GM19025 (cell line): ENCODE measurements at regions not wholly inside any gene's neighbourhood (a gene's known extent, or its start where the extent isn't known, plus 50 kb on each side); places are given as distances from the start of the nearest gene placed in this dataset.
"Not testable (repeated sequence)": the region's sequence is repeated elsewhere in the genome, so short reads cannot be mapped to it uniquely, and the experiment has no call there.

Source experiments
- ATAC-seq: cut with Tn5 transposase; IDR thresholded peaks from one replicate; pipeline ENCODE4 v1.9.1; 2021; ENCODE audit warnings: mild to moderate bottlenecking, low read depth, moderate library complexity; ENCODE audit not compliant: unreplicated experiment

DNA sequence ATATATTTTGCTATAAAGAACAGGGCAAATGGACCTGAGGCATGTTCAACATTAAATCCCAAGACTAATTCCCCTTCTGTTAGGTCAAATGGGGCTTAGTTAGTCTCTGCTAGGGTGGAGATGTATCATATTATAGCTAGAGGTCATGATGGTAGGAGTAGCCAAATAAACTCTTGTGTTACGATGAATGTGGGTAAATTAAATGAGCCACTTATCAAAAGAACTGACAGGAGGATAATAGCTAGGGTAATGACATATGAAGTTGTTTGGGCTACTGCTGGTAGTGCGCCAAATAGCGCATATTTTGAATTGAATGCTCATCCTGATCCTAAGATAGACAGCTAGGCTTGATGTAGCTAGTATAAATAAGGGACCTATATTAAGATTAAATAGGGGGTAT, 445.0 kb downstream of the GXYLT1 start:
- no peak for ATAC-seq

- ATAC-seq, result no peak
Observed at GRCh38 chr12:41697161-41697560, 447.5 kb downstream of the GXYLT1 start.

DNA sequence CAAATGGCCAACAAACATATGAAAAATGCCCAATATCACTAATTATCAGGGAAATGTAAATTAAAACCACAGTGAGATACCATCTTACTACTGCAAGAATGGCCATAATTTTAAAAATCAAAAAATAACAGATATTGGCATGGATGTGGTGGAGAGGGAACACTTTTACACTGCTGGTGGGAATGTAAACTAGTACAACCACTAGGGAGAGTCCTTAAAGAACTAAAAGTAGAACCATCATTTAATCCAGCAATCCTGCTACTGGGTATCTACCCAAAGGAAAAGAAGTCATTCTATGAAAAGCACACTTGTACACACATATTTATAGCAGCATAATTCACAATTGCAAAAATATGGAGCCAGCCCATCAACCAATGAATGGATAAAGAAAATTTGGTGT, 459.7 kb downstream of the GXYLT1 start:
- no peak for ATAC-seq

DNA sequence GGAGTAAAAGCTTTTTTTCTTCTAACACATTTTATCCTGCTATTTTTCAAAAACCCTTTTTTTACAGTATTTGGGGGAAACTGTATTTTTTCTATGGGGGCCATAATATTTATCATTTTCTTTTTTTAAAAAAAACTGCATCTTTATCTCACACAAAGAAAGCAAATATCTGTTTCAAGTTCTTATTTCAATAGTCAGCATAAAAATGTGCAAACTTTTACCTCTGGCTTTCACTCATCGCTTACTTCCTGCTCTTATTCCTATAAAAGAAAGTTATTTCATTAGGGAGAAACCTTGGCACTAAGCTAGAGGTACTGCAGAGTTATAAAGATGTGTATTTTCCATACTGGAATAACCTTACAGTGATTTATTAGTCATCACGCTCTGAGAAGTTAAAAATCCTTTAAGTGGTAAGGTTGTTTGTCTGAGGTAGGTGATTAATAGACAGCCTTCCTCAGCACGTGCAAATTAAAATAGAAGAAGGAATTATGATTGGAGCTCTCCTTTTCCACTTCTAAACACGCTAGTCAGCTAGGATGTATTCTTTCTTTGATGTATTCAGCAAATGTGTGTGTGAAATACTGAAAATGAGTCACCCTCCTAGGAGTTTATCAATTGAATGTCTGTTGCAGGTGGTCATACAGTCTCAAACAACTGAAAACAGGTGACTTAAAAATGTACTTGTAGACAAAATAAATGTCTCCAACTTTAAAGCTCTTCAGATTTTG, 461.0 kb downstream of the GXYLT1 start:
- no peak for ATAC-seq

- ATAC-seq, result peak; percentile 61
Observed at GRCh38 chr12:41683023-41683422, 461.7 kb downstream of the GXYLT1 start.

DNA sequence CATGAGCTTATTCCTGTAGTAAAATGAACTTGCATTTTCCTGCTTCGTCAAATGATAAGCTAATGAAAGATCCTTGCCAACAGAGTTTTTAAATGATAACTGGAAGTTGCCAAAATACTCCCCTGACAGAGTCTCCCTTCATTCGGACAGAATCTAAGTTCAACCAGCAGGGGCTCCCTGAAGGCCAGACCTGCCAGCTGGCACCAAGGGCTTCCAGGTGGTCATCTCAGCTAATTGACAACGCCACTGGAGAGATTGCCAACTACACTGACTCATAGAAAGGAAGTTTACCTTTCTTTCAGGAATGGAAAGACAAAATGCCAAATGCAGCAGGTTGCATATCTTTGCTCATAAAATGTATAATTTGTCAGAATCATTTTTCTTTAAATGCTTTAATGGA, 462.8 kb downstream of the GXYLT1 start:
- no peak for ATAC-seq

DNA sequence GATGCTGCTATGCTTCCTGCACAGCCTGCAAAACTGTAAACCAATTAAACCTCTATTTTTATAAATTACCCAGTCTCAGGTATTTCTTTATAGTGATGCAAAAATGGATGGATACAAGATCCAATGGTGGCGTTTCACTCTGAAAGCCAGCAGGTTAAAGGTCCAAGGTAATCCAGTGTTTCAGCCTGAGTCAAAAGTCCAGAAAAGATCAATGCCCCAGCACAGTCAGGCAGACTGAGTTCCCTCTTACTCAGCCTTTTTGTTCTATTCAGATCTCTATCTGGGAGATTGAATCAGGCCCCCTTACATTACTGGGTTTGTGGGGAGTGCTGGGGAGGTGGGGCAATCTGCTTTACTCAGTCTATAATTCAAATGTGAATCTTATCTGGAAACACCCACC, 464.5 kb downstream of the GXYLT1 start:
- no peak for ATAC-seq

DNA sequence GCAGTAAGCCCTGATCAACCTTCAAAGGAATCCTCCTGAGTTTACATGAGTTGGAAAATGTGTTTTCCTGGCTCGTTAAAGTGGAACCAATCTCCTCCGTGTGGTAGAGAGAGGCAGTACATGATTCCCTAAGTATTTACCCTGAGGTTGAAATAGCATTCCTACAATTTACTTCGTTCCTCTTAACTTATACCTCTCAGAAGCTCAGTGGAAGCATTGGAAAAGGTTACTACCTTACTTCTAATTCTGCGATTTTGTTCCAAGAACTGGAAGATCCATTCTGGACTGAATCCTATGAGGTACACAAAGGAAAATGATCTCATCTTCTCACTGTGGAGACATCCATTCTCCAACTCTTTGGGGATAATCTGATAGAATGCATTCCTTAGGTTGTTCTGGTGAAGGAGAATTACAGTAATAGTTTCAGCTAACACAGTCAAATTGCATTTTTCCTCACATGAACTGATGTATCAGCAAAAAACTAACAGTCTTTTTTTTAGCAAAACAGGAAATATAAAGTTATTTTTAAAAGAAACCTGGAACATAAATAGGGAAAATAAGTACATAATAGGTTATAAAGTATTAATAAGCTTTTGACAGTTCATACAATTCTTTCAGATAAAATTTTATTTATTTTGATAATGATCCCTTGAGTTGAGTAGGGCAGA, 475.6 kb downstream of the PDZRN4 start:
- no peak for ATAC-seq

GRCh38 chr12:41661141-41661765, 473.1 kb downstream of the PDZRN4 start:
- ATAC-seq, result no peak

DNA sequence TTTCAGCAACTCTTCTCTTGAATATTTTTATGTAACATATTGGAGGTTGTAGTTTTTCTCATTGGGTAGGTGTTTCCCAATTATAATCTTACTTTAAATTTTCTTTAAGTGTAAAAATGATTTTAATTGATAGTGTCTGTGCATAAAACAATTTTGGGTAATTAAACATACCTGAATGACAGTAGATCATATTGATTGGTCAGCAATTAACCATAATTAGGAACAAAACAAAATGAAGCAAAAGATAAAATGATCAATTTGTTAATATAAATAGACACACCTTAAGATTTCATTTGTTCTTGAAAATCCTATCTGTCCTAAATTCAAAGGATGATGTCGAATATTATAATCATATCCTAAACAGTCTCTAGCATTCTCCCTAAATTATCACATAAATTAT, 468.3 kb downstream of the PDZRN4 start:
- no peak for ATAC-seq

DNA sequence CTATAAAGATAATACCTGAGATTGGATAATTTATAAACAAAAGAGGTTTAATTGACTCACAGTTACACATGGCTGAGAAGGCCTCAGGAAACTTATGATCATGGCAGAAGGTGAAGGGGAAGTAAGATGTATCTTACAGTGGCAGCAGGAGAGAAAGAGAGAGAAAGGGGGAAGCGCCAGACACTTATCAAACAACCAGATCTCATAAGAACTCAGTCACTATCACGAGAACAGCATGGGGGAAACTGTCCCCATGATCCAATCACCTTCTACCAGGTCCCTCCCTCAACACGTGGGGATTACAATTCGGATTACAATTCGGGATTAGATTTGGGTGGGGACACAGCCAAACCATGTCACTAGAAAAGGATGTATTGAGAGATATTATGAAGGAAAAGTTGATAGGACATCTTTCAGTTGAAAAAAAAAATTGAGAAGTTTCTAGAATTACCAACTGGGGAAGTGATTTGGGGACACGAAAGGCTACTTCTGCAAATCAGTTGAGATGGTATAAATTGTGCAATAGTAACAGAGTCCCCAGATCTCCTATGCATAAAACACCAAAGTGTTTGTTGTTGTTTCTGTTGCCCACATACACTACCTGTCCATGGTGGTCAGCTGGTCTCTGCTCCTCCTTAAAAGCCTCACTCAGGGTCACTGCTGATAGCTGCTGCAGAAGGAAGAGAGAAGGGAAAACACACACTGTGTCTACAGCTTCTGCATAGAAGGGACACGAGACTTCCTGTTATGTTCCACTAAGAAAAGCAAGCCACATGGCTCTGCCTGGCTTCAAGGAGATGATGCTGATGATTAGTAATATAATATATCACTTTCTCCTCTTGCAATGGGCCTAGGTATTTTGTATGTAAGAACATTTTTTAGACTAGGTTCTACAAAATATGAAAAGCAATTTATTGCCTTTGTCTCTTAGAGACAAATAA, 465.5 kb downstream of the PDZRN4 start:
- ATAC-seq, result no peak

DNA sequence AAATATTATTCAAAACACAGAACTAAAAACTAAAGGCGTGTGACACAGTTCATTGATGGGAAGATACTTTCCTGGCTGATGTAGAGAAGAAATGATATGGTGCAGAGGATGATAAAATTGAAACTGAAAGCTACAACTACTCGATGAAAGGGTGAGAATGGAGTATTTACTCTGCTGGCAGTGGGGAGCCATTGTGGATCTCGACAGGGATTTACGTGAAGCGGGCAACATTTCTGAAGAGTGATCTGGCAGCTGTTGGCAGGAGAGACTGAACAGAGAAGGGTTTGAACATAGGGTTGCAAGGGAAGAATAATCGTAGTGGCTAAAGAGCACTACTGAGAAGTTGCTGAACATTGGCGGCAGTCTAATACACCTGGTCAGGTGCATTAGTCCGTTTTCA, 464.9 kb downstream of the PDZRN4 start:
- no peak for ATAC-seq

GRCh38 chr12:41645624-41646023, 457.5 kb downstream of the PDZRN4 start:
- ATAC-seq, result no peak

GRCh38 chr12:41642808-41643207, 454.7 kb downstream of the PDZRN4 start:
- not testable (repeated sequence) for ATAC-seq

DNA sequence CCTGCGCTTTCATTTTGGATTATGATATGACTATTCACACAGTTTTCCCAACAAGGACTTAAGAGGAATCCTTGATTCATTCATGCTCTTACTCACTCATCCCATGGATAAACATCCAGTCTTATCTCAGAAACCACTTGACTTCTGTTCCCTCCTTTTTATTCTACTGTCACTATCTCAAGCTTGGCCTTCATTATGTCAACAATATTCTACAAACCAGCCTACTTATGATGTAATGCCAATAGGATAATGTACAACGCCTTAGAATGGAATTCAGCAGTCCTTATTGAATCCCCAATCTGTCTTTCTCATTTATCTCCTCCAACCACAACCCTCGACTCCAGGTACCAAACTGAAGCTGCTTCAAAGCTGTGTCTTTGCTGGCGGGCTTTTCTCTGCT, 448.5 kb downstream of the PDZRN4 start:
- no peak for ATAC-seq

- no peak for ATAC-seq
Observed at GRCh38 chr12:41635626-41636364, 447.7 kb downstream of the PDZRN4 start.

DNA sequence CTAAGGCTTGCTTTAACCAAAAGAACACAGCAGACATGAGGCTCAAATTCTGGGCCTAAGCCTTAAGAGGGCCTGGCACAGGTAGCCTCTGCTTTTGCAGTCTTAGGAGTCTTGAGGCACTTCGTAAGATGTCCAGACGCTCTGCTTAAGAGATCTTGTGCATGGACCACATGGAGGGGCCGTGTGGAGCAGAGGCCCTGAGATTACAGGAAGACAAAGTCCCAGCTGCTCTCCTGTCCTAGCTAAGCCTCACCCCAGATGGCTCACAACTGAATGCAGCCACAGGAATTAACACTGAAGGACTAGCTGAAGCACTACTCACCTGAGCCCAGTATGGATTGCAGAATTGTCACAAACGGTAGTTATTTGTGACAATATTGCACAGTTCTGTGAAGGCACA, 446.0 kb downstream of the PDZRN4 start:
- no peak for ATAC-seq

DNA sequence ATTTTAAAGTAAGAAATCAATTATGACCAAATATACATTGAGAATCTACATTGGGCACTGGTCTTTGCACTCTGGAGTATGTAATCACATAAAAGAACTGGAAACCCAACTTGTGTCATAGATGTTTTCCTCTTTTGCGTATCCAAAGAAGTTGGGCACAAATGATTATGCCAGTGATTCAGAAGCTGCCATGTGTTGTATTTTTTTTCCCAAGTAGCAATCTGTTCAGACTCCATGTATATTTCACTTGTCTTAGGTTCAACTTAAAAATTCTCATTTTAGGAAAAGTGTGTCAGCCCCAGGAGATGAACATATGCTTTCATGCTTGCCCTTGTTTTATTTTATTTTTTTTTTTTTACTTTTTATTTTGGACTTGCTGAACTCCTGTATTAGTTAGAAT, 441.5 kb downstream of the PDZRN4 start:
- no peak for ATAC-seq

GRCh38 chr12:41627476-41627875, 439.4 kb downstream of the PDZRN4 start:
- ATAC-seq, result no peak

DNA sequence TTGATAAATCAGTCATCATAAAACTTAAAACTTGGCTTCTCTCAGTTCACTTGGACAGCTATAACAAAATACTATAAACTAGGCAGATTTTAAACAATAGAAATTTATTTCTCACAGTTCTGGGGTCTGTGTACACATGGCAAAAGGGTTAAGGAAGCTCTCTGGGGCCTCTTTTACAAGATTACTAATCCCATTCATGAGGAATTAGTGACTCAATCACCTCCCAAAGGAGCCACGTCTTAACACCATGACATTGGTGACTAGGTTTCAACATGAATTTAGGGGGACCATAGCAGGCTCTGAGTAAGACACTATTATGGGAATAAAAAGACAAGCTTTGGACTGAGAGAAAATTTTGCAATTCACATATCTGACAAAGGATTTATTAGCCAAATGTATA, 436.5 kb downstream of the PDZRN4 start:
- no peak for ATAC-seq
